Neural progenitor cell (in vitro differentiated cells): ENCODE measurements at regions not wholly inside any gene's neighbourhood (a gene's known extent, or its start where the extent isn't known, plus 50 kb on each side); places are given as distances from the start of the nearest gene placed in this dataset.

Source experiments
- DNase-seq: peaks from one replicate; pipeline ENCODE4 v3.0.0-alpha.2; 2016; ENCODE audit warnings: low spot score
- H2AFZ ChIP-seq: fragments of 200-600 bp; sonication (generic); replicated peaks from 2 replicates; pipeline ENCODE4 v1.6.1; 2016; ENCODE audit warnings: antibody characterized with exemption
- H3F3A ChIP-seq: fragments of 200-600 bp; sonication (generic); 2 replicates; pipeline ENCODE4 v1.6.1; 2016; ENCODE audit warnings: antibody characterized with exemption, low read depth
- H3K27ac ChIP-seq: fragments of 200-600 bp; sonication (generic); 2 replicates; pipeline ENCODE4 v1.5.1; 2016; ENCODE audit warnings: mild to moderate bottlenecking
- H3K27me3 ChIP-seq: fragments of 200-600 bp; sonication (generic); 2 replicates; pipeline ENCODE4 v1.6.1; 2016; ENCODE audit warnings: mild to moderate bottlenecking, moderate library complexity
- H3K36me3 ChIP-seq: fragments of 200-600 bp; sonication (generic); 2 replicates; pipeline ENCODE4 v1.5.1; 2016
- H3K4me1 ChIP-seq: fragments of 200-600 bp; sonication (generic); 2 replicates; pipeline ENCODE4 v1.6.1; 2016; ENCODE audit warnings: mixed run types
- H3K4me2 ChIP-seq: fragments of 200-600 bp; sonication (generic); 2 replicates; pipeline ENCODE4 v1.6.1; 2016
- H3K4me3 ChIP-seq: fragments of 200-600 bp; sonication (generic); 2 replicates; pipeline ENCODE4 v1.5.1; 2016
- H3K79me2 ChIP-seq: fragments of 200-600 bp; sonication (generic); 2 replicates; pipeline ENCODE4 v1.6.1; 2016; ENCODE audit warnings: low read depth
- H3K9ac ChIP-seq: fragments of 200-600 bp; sonication (generic); 2 replicates; pipeline ENCODE4 v1.6.1; 2016
- H3K9me3 ChIP-seq: fragments of 200-600 bp; sonication (generic); 2 replicates; pipeline ENCODE4 v1.5.1; 2016; ENCODE audit warnings: low read depth
- H4K20me1 ChIP-seq: fragments of 200-600 bp; sonication (generic); 2 replicates; pipeline ENCODE4 v1.6.1; 2016; ENCODE audit warnings: low read depth
- H3K27ac Mint-ChIP-seq: 3 replicates; pipeline ENCODE4 v1.8.0; 2021; ENCODE audit warnings: mixed read lengths
- H3K27me3 Mint-ChIP-seq: 2 replicates; pipeline ENCODE4 v1.8.0; 2022; ENCODE audit warnings: low read depth, mild to moderate bottlenecking, inconsistent platforms, moderate library complexity, mixed read lengths; ENCODE audit not compliant: insufficient read depth
- H3K36me3 Mint-ChIP-seq: 3 replicates; pipeline ENCODE4 v1.8.0; 2021; ENCODE audit warnings: mixed read lengths
- H3K4me1 Mint-ChIP-seq: 3 replicates; pipeline ENCODE4 v1.8.0; 2021; ENCODE audit warnings: mixed read lengths
- H3K4me3 Mint-ChIP-seq: 3 replicates; pipeline ENCODE4 v1.8.0; 2021; ENCODE audit warnings: mild to moderate bottlenecking, moderate library complexity, mixed read lengths
- H3K9me3 Mint-ChIP-seq: 3 replicates; pipeline ENCODE4 v1.8.0; 2020; ENCODE audit warnings: mixed read lengths
- EZH2 ChIP-seq: fragments of 200-600 bp; sonication (generic); IDR thresholded peaks from 2 replicates; pipeline ENCODE4 v1.6.1; 2017; ENCODE audit warnings: antibody characterized with exemption, mild to moderate bottlenecking, moderate library complexity
- EZH2phosphoT487 ChIP-seq: fragments of 200-600 bp; sonication (generic); IDR thresholded peaks from 2 replicates; pipeline ENCODE4 v1.6.1; 2017; ENCODE audit warnings: antibody characterized with exemption
- TF ChIP-seq, protein P1 (sequence below): fragments of 200-600 bp; sonication (generic); IDR thresholded peaks from 2 replicates; pipeline ENCODE4 v1.5.1; 2017; ENCODE audit warnings: antibody characterized with exemption, mild to moderate bottlenecking

DNA sequence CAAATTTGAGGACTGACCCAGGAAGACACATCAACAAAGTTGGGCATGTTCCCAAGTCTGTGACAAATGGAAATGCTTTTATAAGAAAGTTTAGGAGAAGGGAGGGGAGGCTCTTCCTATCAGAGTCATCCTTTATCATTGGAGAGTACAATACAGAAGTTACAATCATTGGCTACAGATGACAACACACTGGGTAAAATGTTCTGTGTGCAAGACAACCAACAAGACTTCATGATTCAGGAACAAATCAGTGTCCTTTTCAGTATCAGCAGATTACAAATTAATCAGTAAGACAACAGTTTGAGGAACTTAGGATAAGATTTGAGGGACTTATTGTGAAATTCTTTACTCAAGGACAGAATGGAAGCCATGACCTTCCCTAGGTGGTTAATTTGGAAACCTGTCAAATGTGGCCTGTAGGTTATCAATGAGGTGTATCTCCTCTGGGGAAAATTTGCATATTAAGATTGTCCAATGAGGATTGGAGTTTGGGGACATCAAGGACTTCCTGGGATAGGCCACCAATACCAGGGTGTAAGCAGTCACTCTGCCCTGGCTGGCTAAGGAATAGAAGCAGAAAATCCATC lies 274.4 kb upstream of the RORA start:
- no peak overlapping the region for H3K27ac Mint-ChIP-seq
- H3K9me3 Mint-ChIP-seq = no peaks in the 10 kb centered on the region
- H3K27me3 ChIP-seq = no peaks in the 10 kb centered on the region
- H3K9me3 ChIP-seq = no peaks in the 10 kb centered on the region
- no peaks in the 10 kb centered on the region for H4K20me1 ChIP-seq
- H3K4me3 Mint-ChIP-seq = no peak overlapping the region
- no peak overlapping the region for H3K27ac ChIP-seq
- no peak overlapping the region for H3K4me2 ChIP-seq
- TF ChIP-seq EZH2phosphoT487 (no peak), EZH2 (no peak)
- TF ChIP-seq, protein P1, sequence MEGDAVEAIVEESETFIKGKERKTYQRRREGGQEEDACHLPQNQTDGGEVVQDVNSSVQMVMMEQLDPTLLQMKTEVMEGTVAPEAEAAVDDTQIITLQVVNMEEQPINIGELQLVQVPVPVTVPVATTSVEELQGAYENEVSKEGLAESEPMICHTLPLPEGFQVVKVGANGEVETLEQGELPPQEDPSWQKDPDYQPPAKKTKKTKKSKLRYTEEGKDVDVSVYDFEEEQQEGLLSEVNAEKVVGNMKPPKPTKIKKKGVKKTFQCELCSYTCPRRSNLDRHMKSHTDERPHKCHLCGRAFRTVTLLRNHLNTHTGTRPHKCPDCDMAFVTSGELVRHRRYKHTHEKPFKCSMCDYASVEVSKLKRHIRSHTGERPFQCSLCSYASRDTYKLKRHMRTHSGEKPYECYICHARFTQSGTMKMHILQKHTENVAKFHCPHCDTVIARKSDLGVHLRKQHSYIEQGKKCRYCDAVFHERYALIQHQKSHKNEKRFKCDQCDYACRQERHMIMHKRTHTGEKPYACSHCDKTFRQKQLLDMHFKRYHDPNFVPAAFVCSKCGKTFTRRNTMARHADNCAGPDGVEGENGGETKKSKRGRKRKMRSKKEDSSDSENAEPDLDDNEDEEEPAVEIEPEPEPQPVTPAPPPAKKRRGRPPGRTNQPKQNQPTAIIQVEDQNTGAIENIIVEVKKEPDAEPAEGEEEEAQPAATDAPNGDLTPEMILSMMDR = no peak
- peaks cover 2% of the 10 kb centered on the region for H3K27me3 Mint-ChIP-seq
- no peaks in the 10 kb centered on the region for H3K36me3 ChIP-seq
- H3K36me3 Mint-ChIP-seq = no peaks in the 10 kb centered on the region
- H3F3A ChIP-seq = no peaks in the 10 kb centered on the region
- H2AFZ ChIP-seq = no peak overlapping the region
- no peak for DNase-seq
- no peaks in the 10 kb centered on the region for H3K79me2 ChIP-seq
- no peak overlapping the region for H3K4me3 ChIP-seq
- H3K4me1 ChIP-seq = no peaks in the 10 kb centered on the region
- no peak overlapping the region for H3K9ac ChIP-seq
- peaks cover 17% of the 10 kb centered on the region for H3K4me1 Mint-ChIP-seq

DNA sequence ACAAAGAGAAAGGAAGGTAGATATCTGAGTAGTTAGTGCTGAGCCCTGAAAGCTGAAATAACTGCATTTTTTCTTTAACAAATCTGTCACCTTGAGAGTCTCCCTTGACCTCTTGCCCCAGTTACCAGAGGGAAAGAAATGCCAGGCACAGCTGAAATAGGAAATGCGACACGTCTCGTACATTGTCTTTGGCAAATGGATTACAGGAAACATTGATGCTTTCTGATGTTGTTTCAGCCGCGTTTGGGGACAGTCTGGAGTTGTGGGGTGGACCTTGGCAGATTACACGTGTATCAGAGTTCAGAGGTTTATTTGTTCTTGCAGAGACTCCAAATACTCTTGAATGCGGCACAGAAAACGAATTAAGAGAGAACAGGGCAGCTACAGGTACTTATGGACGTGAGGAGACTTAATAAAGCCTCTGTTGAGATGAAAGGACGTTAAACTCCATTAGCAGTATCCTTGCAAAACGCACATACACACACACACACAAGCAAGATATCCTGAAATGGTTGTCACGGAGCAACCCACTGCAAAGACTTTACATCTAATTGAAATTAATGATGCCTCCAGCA lies 272.8 kb upstream of the RORA start:
- no peak overlapping the region for H3K4me3 Mint-ChIP-seq
- peaks cover 17% of the 10 kb centered on the region for H3K4me1 Mint-ChIP-seq
- peaks cover 2% of the 10 kb centered on the region for H3K27me3 Mint-ChIP-seq
- H3F3A ChIP-seq = no peaks in the 10 kb centered on the region
- no peaks in the 10 kb centered on the region for H3K79me2 ChIP-seq
- peak overlapping the region; percentile 69 for H3K27ac Mint-ChIP-seq
- no peak overlapping the region for H2AFZ ChIP-seq
- H3K36me3 ChIP-seq = no peaks in the 10 kb centered on the region
- no peaks in the 10 kb centered on the region for H3K9me3 ChIP-seq
- H3K4me3 ChIP-seq = no peak overlapping the region
- H3K27me3 ChIP-seq = no peaks in the 10 kb centered on the region
- no peak overlapping the region for H3K9ac ChIP-seq
- H4K20me1 ChIP-seq = no peaks in the 10 kb centered on the region
- no peaks in the 10 kb centered on the region for H3K4me1 ChIP-seq
- no peak overlapping the region for H3K4me2 ChIP-seq
- H3K9me3 Mint-ChIP-seq = no peaks in the 10 kb centered on the region
- H3K36me3 Mint-ChIP-seq = no peaks in the 10 kb centered on the region
- DNase-seq = no peak
- TF ChIP-seq, protein P1 = no peak
- TF ChIP-seq EZH2phosphoT487 = no peak
- no peak for TF ChIP-seq EZH2
- no peak overlapping the region for H3K27ac ChIP-seq

DNA sequence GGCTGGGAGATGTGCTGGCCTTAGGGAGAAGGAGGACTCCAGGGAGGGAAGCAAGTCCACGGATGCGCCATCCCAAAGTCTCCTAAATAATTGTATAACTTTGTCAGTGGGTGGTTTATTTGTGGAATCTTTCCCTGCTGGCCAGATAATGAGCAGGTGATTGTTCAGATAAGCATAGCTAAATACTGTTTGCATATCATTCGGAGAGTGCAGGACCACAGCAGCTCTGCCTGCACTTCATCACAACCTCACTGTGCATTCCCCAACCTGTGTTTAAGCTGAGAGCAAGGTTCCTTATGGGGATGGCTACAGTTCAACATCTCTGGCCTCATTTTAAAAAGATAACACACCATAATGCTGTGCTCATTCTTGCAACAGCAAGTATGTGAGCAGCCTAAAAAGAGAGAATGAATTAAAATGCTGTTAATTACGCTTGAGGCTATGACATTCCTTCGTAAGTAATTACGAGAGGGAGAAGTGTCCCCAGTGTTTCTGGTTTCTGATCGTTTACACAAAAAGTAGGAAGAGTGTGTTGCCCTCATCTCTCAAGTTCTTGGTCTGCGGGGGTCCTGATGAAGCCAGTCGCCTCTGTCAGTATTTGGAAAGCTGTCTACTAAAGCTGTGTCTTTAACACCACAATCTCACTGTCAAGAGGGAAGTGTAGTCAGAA lies 272.0 kb upstream of the RORA start:
- Histone ChIP-seq H3K36me3 (no peaks in the 10 kb centered on the region), H3K4me2 (no peak overlapping the region), H3K9ac (no peak overlapping the region), H3K27me3 (no peaks in the 10 kb centered on the region), H3F3A (no peaks in the 10 kb centered on the region), H3K4me3 (no peak overlapping the region), H2AFZ (no peak overlapping the region), H4K20me1 (no peaks in the 10 kb centered on the region), H3K79me2 (no peaks in the 10 kb centered on the region), H3K9me3 (no peaks in the 10 kb centered on the region), H3K4me1 (no peaks in the 10 kb centered on the region), H3K27ac (no peak overlapping the region)
- Mint-ChIP-seq H3K27me3 (peaks cover 2% of the 10 kb centered on the region), H3K36me3 (no peaks in the 10 kb centered on the region), H3K27ac (no peak overlapping the region), H3K9me3 (no peaks in the 10 kb centered on the region), H3K4me3 (peak overlapping the region; percentile 10), H3K4me1 (peaks cover 17% of the 10 kb centered on the region)
- TF ChIP-seq, protein P1 = no peak
- TF ChIP-seq EZH2 = no peak
- no peak for TF ChIP-seq EZH2phosphoT487
- no peak for DNase-seq
